Dermis microvascular lymphatic vessel endothelial cell (primary cell): ENCODE measurements at regions not wholly inside any gene's neighbourhood (a gene's known extent, or its start where the extent isn't known, plus 50 kb on each side); places are given as distances from the start of the nearest gene placed in this dataset.

Experiments
- DNase-seq, 2 donors: peaks; one replicate each; pipeline versions ENCODE4 v3.0.0 to v3.0.0-alpha.2; 2010; ENCODE audit warnings: low read depth in 2 of 2

DNA sequence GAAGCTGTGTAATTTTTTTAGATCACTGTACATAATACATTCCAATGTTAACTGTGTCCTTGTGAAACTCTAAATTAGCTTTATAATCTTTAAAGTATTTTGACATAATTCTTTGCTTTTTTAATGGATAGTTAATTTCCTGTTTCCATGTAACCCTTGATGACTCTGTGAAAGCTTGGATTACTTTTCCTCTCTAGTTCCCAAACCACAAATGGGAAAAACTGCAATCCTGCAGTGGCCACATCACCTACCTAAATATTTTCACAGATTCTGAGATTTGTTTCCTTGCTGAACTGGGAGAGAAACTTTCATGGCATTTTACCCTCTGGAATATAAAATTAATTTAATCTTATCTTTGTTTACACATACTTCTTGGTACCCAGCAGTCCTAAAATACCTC lies 161.6 kb upstream of the CCDC68 start:
- DNase-seq, result no peak

DNA sequence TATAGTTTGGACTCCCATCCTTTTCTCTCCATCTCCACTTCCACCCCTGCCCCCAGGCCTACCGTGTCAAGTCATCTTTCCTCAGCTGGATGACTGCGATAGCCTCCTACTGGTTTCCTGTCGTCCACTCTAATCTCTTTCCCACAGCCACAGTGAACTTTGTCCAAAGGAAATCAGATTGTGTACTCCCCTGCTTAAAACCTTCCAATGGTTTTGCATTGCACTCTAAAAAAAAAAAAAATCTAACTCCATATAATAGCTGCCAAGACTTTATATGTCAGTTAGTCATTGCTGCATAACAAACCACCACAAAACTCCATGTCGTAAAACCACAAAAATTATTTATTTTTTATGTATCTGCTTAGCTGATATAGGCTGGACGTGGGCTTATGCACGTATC lies 160.2 kb upstream of the CCDC68 start:
- peak in 1 of 2 donors; percentile 55 for DNase-seq

DNA sequence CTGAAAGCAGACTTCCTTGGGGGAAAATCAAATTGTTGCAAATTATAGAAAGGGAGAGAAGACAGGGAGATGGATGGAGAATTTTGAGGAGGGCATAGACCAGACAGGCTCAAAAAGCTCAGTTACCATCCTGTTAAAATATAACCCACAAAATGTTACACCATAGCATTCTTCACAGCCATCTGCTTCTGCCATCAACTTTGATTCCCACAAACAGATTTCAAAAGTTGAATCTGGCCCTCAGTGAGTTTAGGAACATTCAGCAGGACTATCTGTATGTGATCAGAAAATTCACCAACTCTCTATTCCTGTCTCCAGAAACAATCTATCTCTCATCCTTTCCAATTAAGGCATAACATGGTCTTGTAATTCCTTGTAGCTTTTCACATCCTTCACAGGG lies 159.8 kb upstream of the CCDC68 start:
- DNase-seq, result no peak

GRCh38 chr18:55116863-55117262 lies 157.6 kb upstream of the CCDC68 start:
- DNase-seq, result no peak

DNA sequence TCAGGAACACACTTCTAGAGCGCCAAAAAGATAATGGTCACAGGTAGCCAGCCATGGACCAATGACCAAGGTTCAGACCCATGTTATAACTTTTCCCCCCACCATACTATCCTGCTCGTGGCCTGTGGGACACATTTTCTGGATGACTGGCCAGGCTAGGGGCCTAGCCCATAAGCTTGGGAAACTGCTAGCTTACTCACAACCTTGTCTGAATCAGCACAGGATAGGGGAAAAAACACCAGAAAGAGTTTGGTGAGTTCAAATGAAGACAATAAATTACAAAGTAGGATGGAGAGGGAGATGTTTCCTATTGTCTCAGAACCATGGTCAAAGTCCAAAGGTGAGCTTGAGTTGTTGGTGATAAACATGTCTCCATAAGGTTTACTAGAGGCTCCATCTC lies 156.3 kb upstream of the CCDC68 start:
- DNase-seq, result peak in 1 of 2 donors; percentile 20

DNA sequence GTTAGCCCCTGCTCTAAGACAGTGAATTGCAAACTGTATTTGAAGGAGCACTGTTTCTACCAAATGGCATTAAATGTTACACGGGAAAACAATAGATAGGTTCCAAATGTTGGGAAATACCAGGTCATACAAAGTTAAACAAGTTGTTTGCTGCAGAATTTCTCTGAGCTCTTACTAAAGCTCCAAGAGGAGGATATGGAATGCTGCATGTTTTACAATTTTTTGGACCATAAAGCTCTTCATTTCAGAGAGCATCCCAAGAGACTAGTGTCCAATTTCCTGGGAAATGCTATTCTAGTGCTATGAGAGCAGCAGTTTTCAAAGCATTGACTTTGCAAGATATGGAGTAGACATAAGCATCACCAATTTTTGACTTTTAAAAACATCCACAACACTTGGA lies 155.6 kb upstream of the CCDC68 start:
- no peak for DNase-seq

DNA sequence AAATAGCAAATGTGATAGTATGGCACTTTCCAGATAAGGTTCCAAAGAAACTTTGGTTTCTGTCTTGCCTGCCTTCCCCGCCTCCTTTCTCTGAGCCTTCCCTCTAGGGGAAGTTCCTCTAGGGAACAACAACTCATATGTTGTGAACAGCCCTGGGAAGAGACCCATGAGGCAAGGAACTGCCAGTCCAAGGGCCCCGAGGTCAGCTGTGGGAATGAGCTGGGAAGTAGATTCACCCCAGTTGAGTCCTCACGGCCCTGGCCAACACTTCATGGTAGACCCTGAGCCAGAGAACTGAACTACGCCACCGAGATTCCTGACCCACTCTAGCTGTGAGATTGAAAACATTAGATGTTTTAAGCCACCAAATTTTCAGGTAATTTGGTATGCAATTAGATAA lies 154.5 kb upstream of the CCDC68 start:
- no peak for DNase-seq

- no peak for DNase-seq
Measured at GRCh38 chr18:55111271-55111670, 152.0 kb upstream of the CCDC68 start.

- DNase-seq, result peak; percentile 93 to 99
Measured at GRCh38 chr18:55110436-55110835, 151.2 kb upstream of the CCDC68 start.

GRCh38 chr18:55109818-55110414 lies 150.7 kb upstream of the CCDC68 start:
- DNase-seq, result no peak

GRCh38 chr18:55106906-55107305 lies 147.6 kb upstream of the CCDC68 start:
- no peak for DNase-seq

GRCh38 chr18:55106466-55106865 lies 147.2 kb upstream of the CCDC68 start:
- DNase-seq, result no peak

DNA sequence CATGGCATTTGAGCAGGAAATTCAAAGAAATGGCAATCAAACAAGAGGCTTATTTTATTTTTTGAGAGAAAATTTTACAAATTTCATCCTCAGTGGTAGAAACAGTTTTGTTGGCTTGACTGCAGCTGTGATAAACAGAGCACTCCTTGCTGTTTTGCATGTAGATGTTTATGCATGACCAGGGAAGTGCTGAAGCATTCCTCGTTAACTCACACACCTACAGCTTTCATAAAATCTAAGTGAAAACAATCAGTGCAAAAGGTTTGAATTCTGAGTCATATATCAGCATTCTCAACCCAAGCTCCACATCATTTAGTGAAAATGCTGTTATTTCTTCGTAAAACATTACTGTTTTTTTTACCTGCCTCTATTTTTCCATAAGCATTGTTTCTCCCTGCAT lies 146.6 kb upstream of the CCDC68 start:
- no peak for DNase-seq

- no peak for DNase-seq
Measured at GRCh38 chr18:55102958-55103456, 143.7 kb upstream of the CCDC68 start.

DNA sequence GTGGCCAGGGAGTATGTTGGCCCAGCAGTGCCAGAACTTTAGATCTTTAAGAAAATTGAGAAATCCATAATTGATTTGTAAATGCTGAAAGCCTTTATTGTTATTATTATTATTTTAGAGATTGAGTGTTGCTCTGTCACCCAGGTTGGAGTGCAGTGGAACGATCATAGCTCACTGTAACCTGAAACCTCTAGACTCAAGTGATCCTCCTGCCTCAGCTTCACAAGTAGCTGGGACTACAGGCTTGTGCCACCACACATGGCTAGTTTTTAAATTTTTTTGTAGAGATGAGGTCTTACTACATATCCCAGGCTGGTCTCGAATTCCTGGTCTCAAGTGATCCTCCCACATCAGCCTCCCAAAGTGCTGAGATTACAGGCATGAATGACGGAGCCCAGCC lies 143.2 kb upstream of the CCDC68 start:
- no peak for DNase-seq

GRCh38 chr18:55101458-55101824 lies 142.2 kb upstream of the CCDC68 start:
- no peak for DNase-seq

- DNase-seq, result peak in 1 of 2 donors; percentile 69
Measured at GRCh38 chr18:55100817-55101457, 141.7 kb upstream of the CCDC68 start.

DNA sequence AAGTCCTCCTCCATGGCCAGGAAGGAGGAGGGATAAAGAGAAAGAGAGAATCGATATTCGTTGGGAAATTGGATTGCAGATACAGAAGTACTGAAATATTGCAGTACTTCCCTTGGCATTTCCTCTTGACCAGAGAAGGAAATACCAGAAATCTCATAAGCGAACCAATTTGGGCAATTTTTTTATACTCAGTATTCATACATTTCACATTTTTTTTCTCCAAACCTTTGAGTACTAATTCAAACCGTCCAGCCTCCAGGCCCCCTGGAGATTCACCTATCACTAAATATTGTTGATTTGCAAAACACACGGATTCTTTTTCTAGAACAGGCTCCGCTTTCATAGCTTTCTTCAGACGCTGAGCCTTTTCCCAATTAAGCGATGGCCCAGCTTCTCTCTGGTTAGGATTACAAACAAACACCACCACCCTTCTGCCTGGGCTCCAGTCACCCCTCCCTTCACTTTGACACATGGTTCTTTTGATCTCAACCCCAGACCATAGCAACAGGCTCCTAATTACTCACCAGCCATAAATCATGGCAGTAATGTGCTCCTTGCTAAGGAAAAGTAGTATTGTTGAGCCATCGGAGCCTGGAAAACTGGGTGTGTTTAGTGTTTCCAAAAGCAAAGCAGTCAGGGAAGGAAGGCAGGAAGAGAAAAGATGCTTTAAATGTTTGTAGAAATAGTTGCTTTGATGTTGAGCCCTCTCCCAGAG lies 138.4 kb upstream of the CCDC68 start:
- peak in 1 of 2 donors; percentile 79 for DNase-seq

- peak; percentile 75 to 85 for DNase-seq
Measured at GRCh38 chr18:55096263-55096951, 137.1 kb upstream of the CCDC68 start.

GRCh38 chr18:55095584-55095983 lies 136.3 kb upstream of the CCDC68 start:
- DNase-seq, result no peak

- DNase-seq, result no peak
Measured at GRCh38 chr18:55093808-55094207, 134.5 kb upstream of the CCDC68 start.

GRCh38 chr18:55093295-55093694 lies 134.0 kb upstream of the CCDC68 start:
- DNase-seq, result no peak
